ENCODE measurements at regions not wholly inside any gene's neighbourhood (a gene's known extent, or its start where the extent isn't known, plus 50 kb on each side); places are given as distances from the start of the nearest gene placed in this dataset.

GRCh38 chr15:95440712-95441111 lies 889.8 kb upstream of the NR2F2 start:
- no peak for DNase-seq (ENCODE audit: low spot score)

- no peak for DNase-seq (ENCODE audit: low spot score)
These were observed 888.3 kb upstream of the NR2F2 start for GRCh38 chr15:95442107-95442719.

GRCh38 chr15:95444860-95445259 lies 885.6 kb upstream of the NR2F2 start:
- no peak for DNase-seq (ENCODE audit: low spot score)

GRCh38 chr15:95446854-95447253 lies 883.6 kb upstream of the NR2F2 start:
- DNase-seq (ENCODE audit: low spot score) = no peak

- DNase-seq (ENCODE audit: low spot score) = no peak
These were observed 883.0 kb upstream of the NR2F2 start for GRCh38 chr15:95447486-95447885.

- DNase-seq (ENCODE audit: low spot score) = no peak
These were observed 881.8 kb upstream of the NR2F2 start for GRCh38 chr15:95448531-95449229.

- DNase-seq (ENCODE audit: low spot score) = peak; percentile 28
These were observed 881.3 kb upstream of the NR2F2 start for GRCh38 chr15:95449230-95449628.

GRCh38 chr15:95450413-95450812 lies 880.1 kb upstream of the NR2F2 start:
- DNase-seq (ENCODE audit: low spot score) = no peak

GRCh38 chr15:95451938-95452337 lies 878.6 kb upstream of the NR2F2 start:
- no peak for DNase-seq (ENCODE audit: low spot score)

GRCh38 chr15:95454403-95455262 lies 875.9 kb upstream of the NR2F2 start:
- DNase-seq (ENCODE audit: low spot score) = no peak

- no peak for DNase-seq (ENCODE audit: low spot score)
These were observed 873.0 kb upstream of the NR2F2 start for GRCh38 chr15:95457520-95457919.

- DNase-seq (ENCODE audit: low spot score) = no peak
These were observed 871.8 kb upstream of the NR2F2 start for GRCh38 chr15:95458721-95459120.

GRCh38 chr15:95459273-95459672 lies 871.2 kb upstream of the NR2F2 start:
- no peak for DNase-seq (ENCODE audit: low spot score)

GRCh38 chr15:95464509-95464908 lies 866.0 kb upstream of the NR2F2 start:
- DNase-seq (ENCODE audit: low spot score) = no peak

- DNase-seq (ENCODE audit: low spot score) = no peak
These were observed 861.7 kb upstream of the NR2F2 start for GRCh38 chr15:95468820-95469219.

- no peak for DNase-seq (ENCODE audit: low spot score)
These were observed 861.0 kb upstream of the NR2F2 start for GRCh38 chr15:95469496-95470000.

- DNase-seq (ENCODE audit: low spot score) = no peak
These were observed 860.0 kb upstream of the NR2F2 start for GRCh38 chr15:95470529-95470928.

GRCh38 chr15:95470997-95471689 lies 859.4 kb upstream of the NR2F2 start:
- no peak for DNase-seq (ENCODE audit: low spot score)

GRCh38 chr15:95471690-95472086 lies 858.8 kb upstream of the NR2F2 start:
- no peak for DNase-seq (ENCODE audit: low spot score)

- no peak for DNase-seq (ENCODE audit: low spot score)
These were observed 855.4 kb upstream of the NR2F2 start for GRCh38 chr15:95475067-95475466.

GRCh38 chr15:95479308-95479707 lies 851.2 kb upstream of the NR2F2 start:
- no peak for DNase-seq (ENCODE audit: low spot score)

GRCh38 chr15:95485367-95485766 lies 845.1 kb upstream of the NR2F2 start:
- DNase-seq (ENCODE audit: low spot score) = no peak
